BE2C (cell line): ENCODE measurements at regions not wholly inside any gene's neighbourhood (a gene's known extent, or its start where the extent isn't known, plus 50 kb on each side); places are given as distances from the start of the nearest gene placed in this dataset.

Experiments used
- DNase-seq: peaks from one replicate; pipeline ENCODE4 v3.0.0-alpha.2; 2020
- H3K27me3 ChIP-seq: fragments of 250-450 bp; sonication (Bioruptor Pico); 2 replicates; pipeline ENCODE4 v1.5.1; 2020; ENCODE audit warnings: mild to moderate bottlenecking
- H3K36me3 ChIP-seq: fragments of 250-450 bp; sonication (Bioruptor Pico); 2 replicates; pipeline ENCODE4 v1.5.1; 2020; ENCODE audit warnings: mild to moderate bottlenecking
- H3K4me1 ChIP-seq: fragments of 250-450 bp; sonication (Bioruptor Pico); 2 replicates; pipeline ENCODE4 v1.5.1; 2020
- H3K4me3 ChIP-seq: 2 replicates; pipeline ENCODE4 v1.5.1; 2011; ENCODE audit warnings: low read depth, low read length
- H3K9me3 ChIP-seq: fragments of 250-450 bp; sonication (Bioruptor Pico); 2 replicates; pipeline ENCODE4 v1.5.1; 2020
- TF ChIP-seq, protein P1 (sequence below): IDR thresholded peaks from 2 replicates; pipeline ENCODE4 v1.5.1; 2012; ENCODE audit warnings: mild to moderate bottlenecking, low read depth, low read length

DNA sequence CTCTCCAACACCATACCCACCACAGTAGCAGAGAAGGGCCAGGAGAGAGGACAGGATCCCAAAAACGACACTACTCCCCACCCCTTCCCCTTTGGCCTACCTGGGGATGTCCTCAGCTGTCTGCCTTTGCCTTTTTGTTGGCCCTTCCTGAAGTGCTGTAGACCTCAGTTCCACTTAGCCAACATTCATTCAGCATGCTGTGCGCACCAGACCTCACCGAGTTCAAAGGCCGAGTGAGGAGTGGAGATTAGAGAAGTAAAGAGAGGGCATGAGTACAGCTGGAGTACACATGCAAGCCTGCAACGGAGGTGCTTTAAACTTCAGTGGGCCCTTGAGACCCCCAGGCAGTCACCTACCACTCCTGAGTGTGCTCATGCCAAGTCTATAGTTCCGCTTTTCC, 99.0 kb downstream of the TEX26 start:
- H3K36me3 ChIP-seq = no peaks in the 10 kb centered on the region
- H3K27me3 ChIP-seq = no peaks in the 10 kb centered on the region
- H3K4me1 ChIP-seq = peaks cover 19% of the 10 kb centered on the region
- no peaks in the 10 kb centered on the region for H3K9me3 ChIP-seq
- no peak for DNase-seq
- TF ChIP-seq, protein P1, sequence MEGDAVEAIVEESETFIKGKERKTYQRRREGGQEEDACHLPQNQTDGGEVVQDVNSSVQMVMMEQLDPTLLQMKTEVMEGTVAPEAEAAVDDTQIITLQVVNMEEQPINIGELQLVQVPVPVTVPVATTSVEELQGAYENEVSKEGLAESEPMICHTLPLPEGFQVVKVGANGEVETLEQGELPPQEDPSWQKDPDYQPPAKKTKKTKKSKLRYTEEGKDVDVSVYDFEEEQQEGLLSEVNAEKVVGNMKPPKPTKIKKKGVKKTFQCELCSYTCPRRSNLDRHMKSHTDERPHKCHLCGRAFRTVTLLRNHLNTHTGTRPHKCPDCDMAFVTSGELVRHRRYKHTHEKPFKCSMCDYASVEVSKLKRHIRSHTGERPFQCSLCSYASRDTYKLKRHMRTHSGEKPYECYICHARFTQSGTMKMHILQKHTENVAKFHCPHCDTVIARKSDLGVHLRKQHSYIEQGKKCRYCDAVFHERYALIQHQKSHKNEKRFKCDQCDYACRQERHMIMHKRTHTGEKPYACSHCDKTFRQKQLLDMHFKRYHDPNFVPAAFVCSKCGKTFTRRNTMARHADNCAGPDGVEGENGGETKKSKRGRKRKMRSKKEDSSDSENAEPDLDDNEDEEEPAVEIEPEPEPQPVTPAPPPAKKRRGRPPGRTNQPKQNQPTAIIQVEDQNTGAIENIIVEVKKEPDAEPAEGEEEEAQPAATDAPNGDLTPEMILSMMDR = no peak
- no peak overlapping the region for H3K4me3 ChIP-seq

DNA sequence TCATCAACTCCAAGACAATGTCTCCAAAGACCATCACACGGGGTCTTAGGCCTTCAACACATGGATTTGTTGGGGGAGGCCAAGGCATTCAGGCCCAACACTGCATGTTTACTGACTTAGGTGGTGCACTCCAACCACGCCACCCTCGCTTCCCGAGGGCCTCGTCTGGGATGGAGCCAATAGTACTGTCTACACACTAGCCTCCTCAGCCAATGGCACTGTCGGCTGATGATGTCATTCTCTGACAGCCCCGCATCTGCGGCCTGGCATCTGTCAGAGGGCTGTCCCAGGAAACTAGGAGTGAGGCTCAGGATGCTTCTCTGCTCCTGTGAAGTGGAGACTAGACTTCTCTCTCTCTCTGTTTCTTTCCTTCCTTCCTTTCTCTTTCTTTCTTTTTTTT, 96.6 kb downstream of the TEX26 start:
- Histone ChIP-seq H3K4me1 (peaks cover 15% of the 10 kb centered on the region), H3K4me3 (no peak overlapping the region), H3K36me3 (no peaks in the 10 kb centered on the region), H3K9me3 (no peaks in the 10 kb centered on the region), H3K27me3 (no peaks in the 10 kb centered on the region)
- TF ChIP-seq, protein P1 = no peak
- peak; percentile 92 for DNase-seq

DNA sequence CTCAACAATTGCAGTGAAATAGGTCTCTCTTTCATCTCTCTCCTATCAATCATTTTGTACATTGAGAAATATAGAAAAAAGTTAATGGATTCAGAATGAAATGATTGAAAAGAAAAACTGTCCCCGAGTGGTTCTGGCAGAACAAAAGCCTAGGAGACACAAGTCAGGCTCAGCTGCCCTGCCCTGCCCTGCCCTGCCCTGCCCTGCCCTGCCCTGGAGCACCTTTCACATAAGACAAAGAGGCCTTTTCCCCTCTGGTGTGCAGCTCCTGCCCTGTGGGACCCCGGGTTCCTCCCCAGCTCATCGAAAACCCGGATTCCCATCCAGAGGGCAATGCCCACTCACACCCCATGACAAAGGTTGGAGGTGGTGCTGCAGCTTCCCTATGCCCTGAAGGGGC, 94.7 kb downstream of the TEX26 start:
- Histone ChIP-seq H3K9me3 (no peaks in the 10 kb centered on the region), H3K27me3 (no peaks in the 10 kb centered on the region), H3K4me1 (peaks cover 18% of the 10 kb centered on the region), H3K36me3 (no peaks in the 10 kb centered on the region), H3K4me3 (no peak overlapping the region)
- no peak for DNase-seq
- TF ChIP-seq, protein P1 = no peak
